NCI-H460 (cell line): ENCODE measurements at regions not wholly inside any gene's neighbourhood (a gene's known extent, or its start where the extent isn't known, plus 50 kb on each side); places are given as distances from the start of the nearest gene placed in this dataset.

Experiments used
- DNase-seq: peaks from one replicate; pipeline ENCODE4 v3.0.0-alpha.2; 2016; ENCODE audit warnings: low read depth; ENCODE audit errors: extremely low read depth

GRCh38 chr4:106773076-106773905, 262.8 kb downstream of the DKK2 start:
- DNase-seq, result no peak

DNA sequence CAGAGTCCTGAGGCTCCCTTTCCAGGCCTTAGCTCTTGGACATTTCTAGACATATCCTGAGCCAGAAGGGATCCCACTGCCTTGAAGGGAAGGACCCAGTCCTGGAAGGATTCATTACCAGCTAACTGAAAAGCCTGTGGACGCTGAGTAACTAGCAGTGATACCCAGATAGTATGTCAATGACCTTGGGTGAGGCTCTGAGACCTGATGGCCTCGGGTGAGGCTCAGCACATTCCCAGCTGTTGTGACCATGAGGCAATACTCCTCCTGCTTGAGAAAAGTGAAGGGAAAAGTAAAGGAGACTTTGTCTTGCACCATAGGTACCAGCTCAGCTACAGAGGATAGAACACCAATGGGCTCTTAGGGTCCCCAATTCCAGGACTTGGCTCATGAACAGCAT, 268.1 kb downstream of the DKK2 start:
- DNase-seq, result no peak

GRCh38 chr4:106766519-106766918, 269.6 kb downstream of the DKK2 start:
- no peak for DNase-seq

DNA sequence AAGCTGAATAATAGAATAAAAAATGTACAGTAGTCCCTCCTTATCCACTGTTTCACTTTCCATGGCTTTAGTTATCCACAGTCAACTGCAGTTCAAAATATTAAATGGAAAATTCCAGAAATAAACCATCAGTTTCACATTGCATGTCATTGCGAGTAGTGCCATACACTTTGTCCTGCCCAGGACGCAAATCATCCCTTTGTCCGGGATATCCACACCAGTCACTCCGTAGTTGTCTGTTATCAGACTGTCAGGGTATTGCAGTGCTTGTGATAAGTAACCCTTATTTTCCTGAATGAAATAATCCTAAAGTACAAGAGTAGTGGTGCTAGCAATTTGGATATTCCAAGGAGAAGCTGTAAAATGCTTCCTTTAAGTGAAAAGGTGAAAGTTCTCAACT, 271.3 kb downstream of the DKK2 start:
- DNase-seq, result no peak

DNA sequence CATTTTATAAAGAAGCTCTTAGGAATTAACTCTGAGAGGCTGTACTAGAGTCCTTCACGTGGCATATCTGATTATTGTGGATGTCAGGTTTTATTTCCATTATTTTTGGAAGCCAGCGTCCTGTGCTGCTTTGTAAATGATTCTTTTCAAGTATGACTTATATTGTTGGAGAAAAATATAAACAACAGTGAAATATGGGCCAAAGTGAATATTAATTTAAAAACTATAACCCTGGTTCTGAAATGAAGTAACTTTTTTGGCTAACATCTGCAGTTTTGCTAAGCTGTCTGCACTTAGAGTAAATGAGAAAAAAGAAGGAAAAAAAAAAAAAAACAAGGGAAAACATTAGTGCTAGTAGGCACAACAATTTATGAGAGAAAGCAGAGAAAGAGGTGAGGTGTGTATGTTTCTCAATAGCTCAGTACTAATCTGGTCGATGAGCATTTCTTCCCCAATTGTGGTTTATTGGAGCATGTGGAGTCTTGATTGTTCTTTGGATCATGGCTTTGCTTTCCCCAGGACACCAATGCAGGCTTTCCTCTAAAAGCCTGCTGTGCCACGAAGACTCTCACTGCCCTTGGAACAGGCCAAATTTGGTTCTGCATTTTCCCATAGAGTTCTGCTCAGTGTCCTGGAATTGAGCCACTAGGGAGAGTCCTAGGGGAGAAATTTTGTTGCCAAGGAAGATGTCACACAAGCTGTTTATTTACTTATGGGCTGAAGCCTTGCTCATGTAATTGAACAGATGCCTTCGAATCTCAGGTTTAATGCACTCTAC, 273.3 kb downstream of the DKK2 start:
- DNase-seq, result no peak

GRCh38 chr4:106753426-106753825, 282.7 kb downstream of the DKK2 start:
- DNase-seq, result no peak

- DNase-seq, result no peak
Measured at GRCh38 chr4:106746451-106746850, 289.7 kb downstream of the DKK2 start.

DNA sequence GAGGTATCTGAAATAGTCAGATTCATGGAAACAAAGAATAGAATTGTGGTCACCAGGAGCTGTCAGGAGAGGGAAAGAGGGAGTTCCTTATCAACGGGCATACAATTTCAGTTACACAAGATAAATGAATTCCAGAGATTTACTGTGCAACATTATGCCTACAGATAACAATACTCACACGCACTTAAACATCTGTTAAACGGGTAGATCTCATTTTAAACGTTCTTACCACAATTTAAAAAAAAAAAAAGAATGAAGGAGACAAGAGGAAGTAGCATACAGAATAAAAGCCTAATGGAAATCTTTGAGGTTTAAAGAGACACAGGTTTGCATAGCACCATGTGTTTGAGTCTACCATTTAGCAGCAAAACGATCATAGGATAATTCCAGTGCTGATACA, 298.0 kb downstream of the DKK2 start:
- no peak for DNase-seq

DNA sequence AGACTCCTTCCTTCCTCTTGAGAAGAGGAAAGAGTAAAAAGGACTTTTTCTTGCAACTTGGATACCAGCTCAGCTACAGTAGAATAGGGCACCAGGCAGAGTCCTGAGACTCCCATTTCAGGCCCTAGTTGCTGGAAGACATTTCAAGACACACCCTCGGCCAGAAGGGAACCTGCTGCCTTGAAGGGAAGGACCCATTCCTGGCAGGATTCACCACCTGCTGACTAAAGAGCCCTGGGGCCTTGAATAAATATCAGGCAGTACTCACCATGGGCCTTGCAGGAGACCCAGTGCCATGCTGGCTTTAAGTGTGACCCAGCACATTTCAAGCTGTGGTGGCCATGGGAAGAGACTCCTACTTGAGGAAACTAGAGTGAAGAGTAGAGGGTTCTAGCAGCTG, 317.6 kb downstream of the DKK2 start:
- no peak for DNase-seq

DNA sequence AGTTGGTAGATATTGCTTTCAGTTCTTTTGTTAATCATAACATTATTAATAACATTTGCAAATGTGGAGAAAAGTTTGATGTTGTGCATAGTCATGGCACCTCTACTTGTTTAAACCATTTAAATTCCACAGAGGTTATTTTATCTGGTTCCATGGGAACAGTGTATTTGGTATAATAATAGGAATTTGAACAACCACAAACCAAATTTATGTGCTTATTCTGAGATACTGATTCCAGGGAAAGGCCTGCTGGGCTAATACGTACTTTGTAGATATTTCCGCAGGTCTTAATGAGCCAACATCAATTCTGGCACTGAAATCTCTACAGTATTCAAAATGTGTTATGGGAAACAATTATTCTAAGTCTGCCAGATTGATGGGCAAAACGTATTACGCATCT, 319.0 kb downstream of the DKK2 start:
- no peak for DNase-seq

GRCh38 chr4:106715825-106716224, 320.3 kb downstream of the DKK2 start:
- no peak for DNase-seq

DNA sequence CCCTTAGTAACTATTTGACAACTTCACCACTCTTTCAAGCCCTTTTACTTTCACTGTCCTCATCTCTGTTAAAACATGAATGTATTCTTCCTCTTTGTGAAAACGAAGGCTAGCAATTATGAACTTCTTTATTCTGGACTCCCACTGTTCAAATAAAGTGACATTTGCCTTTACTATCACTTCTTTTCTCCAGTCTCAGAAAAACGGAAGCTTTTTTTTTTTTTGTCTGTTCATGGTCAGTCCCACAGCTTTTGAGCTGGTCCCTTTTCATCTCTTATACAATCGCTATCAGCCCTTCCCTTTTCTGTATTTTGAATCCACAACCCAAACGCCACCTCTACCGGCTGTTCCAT, 327.7 kb downstream of the DKK2 start:
- no peak for DNase-seq

GRCh38 chr4:106707776-106708463, 328.2 kb downstream of the DKK2 start:
- no peak for DNase-seq

GRCh38 chr4:106704253-106704870, 331.8 kb downstream of the DKK2 start:
- DNase-seq, result no peak

GRCh38 chr4:106700321-106700720, 331.7 kb upstream of the GIMD1 start:
- DNase-seq, result no peak

DNA sequence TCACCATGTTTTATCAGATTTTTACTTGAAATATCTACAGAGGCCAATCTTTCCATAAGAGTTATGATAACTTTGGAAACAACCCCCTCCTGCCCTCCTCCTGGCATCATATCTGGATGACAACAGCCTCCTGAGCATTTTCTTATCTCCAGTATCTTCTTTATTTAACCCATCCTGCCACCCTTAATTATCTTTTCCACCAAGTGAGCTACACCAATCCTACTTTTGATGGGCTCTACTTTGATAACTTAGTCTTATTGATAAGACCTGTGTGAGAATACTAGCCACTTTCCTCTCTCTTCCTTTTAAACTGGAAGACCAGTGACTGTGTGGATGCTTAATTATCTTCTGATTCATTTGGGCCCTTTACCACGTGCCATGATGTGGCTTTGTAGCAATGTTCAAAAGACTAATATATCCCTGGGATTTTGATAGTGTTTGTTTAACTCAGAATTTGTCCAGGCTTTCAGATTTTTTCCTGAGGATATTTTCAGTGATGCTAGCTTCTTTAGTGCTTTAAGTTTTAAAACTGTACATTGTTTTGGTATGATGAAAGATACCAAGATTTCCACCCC, 330.1 kb upstream of the GIMD1 start:
- no peak for DNase-seq

DNA sequence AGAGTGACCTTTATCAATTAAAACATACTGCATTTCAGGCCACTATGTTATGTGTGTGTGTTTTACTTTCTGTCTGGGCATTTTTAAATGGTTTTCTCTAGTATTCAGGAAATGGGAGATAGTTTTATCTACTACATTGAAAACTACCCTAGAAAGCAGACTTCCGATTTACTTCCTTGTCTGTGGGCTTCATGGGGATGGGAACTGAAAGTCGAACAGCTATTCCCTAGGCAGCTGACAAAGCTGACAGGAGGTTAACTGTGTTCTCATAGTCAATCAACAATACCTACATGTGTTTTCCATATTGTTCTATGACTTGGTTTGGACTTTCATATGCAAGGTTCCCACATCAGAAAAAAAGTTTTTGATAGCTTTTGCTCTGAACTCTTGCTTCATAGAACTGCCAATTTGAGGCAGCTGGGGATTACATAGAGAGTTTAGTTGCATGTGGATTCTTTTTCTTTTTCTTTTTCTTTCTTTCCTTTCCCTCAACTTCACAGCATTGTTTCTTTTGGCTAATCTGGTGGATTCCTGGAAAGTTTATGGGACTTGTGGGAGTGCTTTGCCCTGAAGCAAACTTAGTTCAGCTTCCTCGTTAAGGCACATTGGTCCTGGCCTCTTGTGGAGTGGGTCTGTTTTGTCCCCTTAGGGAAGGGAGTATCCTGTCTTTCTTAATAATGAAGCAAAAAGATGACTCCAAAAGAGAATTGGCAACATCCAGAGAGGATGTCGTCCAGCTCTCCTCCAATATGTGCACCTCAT, 327.1 kb upstream of the GIMD1 start:
- DNase-seq, result no peak

DNA sequence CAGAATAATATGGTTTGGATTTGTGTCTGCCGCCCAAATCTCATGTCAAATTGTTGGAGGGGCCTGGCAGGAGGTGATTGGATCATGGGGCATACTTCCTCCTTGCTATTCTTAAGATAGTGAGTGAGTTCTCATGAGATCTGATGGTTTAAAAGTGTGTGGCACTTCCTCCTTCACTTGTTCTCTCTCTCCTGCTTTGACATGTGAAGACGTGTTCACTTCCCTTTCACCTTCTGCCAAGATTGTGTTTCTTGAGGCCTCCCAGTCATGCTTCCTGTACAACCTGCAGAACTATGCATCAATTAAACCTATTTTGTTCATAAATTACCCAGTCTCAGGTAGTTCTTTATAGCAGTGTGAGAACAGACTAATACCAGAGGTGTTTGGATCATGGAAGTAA, 325.7 kb upstream of the GIMD1 start:
- no peak for DNase-seq

DNA sequence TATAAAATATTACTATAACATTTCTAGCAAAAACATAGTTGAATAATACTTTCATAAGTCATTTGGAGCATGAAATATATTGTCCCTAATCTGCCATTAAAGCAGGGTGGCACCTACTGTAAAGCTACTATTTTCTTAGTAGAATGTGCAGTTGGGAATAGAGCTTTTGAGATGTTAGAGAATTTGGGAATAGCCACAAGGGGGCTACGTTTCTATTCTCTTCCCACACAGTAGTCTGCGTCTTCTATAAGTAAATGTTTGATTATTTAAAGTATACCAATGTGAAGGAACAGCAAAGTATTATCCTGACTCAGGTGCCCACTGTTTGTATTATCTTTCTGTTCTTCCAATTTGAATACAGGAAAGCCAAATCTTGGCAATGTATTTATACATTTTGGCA, 323.2 kb upstream of the GIMD1 start:
- no peak for DNase-seq

DNA sequence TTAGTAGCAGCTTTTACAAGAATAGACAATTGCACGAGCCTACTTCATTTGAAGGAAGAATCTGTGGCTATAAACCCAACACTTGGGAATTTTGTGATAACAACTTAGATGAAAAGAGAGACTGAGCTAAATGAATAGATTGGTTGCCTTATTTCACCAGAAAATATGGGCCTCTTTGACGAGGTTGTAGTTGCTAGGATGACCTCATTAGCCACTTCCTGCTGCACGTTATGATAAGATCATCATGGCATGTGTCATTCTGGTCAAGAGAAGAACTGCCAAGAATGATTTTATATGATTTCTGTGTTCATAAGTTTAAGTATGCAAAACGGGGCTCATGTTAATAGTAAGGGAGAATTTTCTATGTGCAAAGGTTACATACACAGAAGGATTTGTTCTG, 321.9 kb upstream of the GIMD1 start:
- DNase-seq, result no peak
